HepG2 (cell line): ENCODE measurements at regions not wholly inside any gene's neighbourhood (a gene's known extent, or its start where the extent isn't known, plus 50 kb on each side); places are given as distances from the start of the nearest gene placed in this dataset.

ENCODE experiments used
- ATAC-seq: fragments of 200-7000 bp; cut with Tn5 transposase; 3 replicates; pipeline ENCODE4 v1.9.1; 2020; ENCODE audit warnings: mild to moderate bottlenecking, moderate library complexity
- BruUV-seq: library from RNA; stranded (reverse); fragments of 400-500 nt; replicated peaks from 2 replicates; lab custom pipeline; 2021; lab: Mats Ljungman, UMichigan
- CTCF ChIA-PET: fragments of 300-600 bp; formaldehyde crosslinking; extraction: SDS; loops from one replicate; lab custom pipeline; 2021; ENCODE audit warnings: low total read pairs, inconsistent platforms, low intra/inter-chr PET ratio; lab: Yijun Ruan, JAX
- POLR2A ChIA-PET: fragments of 350-600 bp; sonication (Branson Sonifier 250); formaldehyde crosslinking; loops from one replicate; lab custom pipeline; 2020; ENCODE audit warnings: antibody characterized with exemption, inconsistent platforms; lab: Yijun Ruan, JAX
- DNase-seq: peaks from one replicate; pipeline ENCODE4 v3.0.0-alpha.2; 2015; ENCODE audit warnings: low spot score
- FAIRE-seq: peaks from 3 replicates; lab custom pipeline; 2011; peaks lifted over from hg19 to GRCh38; lab: Jason Lieb, UNC
- H2AFZ ChIP-seq: one replicate; pipeline ENCODE4 v1.6.1; 2011; ENCODE audit warnings: low read length, inconsistent platforms
- H3K27ac ChIP-seq: fragments of 300-600 bp; 3 replicates; pipeline ENCODE4 v1.8.0; 2011; ENCODE audit warnings: mixed run types, mild to moderate bottlenecking, mixed read lengths, low read length, inconsistent platforms; ENCODE audit not compliant: insufficient read depth; ENCODE audit errors: extremely low read length
- H3K27me3 ChIP-seq, 2 experiments: fragments of 200-600 bp in 1 of 2; 2 replicates in 1 of 2; 3 replicates in 1 of 2; pipeline versions ENCODE4 v1.6.0 to v1.8.0; 2011; ENCODE audit warnings: low read length in 2 of 2, mild to moderate bottlenecking in 2 of 2, moderate library complexity in 2 of 2, inconsistent platforms in 1 of 2; ENCODE audit not compliant: insufficient read depth in 2 of 2, control insufficient read depth in 1 of 2
- H3K36me3 ChIP-seq, 2 experiments: fragments of 200-600 bp in 1 of 2; replicated peaks in 1 of 2; 2 replicates in 1 of 2; 3 replicates in 1 of 2; pipeline versions ENCODE4 v1.5.1 to v1.8.0; 2011; ENCODE audit warnings: low read length in 2 of 2, inconsistent platforms in 1 of 2; ENCODE audit not compliant: insufficient read depth in 2 of 2, control insufficient read depth in 1 of 2
- H3K4me1 ChIP-seq: 2 replicates; pipeline ENCODE4 v1.5.1; 2012; ENCODE audit warnings: low read length, inconsistent platforms; ENCODE audit not compliant: insufficient read depth
- H3K4me2 ChIP-seq: 2 replicates; pipeline ENCODE4 v1.6.0; 2011; ENCODE audit warnings: low read depth, low read length, inconsistent platforms
- H3K4me3 ChIP-seq, 3 experiments: fragments of 200-600 bp in 1 of 3; sonication (generic), shearing (Covaris generic) in 1 of 3; replicated peaks in 1 of 3; 2 replicates each; pipeline ENCODE4 v1.5.1; 2011 to 2016; ENCODE audit warnings: low read length in 3 of 3, inconsistent platforms in 2 of 3, low read depth in 2 of 3, mild to moderate bottlenecking in 2 of 3, control low read depth in 1 of 3, mixed read lengths in 1 of 3; ENCODE audit not compliant: insufficient read depth in 1 of 3
- H3K79me2 ChIP-seq: one replicate; pipeline ENCODE4 v1.6.1; 2011; ENCODE audit warnings: low read length, inconsistent platforms; ENCODE audit not compliant: insufficient read depth
- H3K9ac ChIP-seq: 2 replicates; pipeline ENCODE4 v1.6.0; 2011; ENCODE audit warnings: mild to moderate bottlenecking, low read depth, low read length, inconsistent platforms; ENCODE audit not compliant: insufficient read depth
- H3K9me3 ChIP-seq: 2 replicates; pipeline ENCODE4 v1.5.1; 2012; ENCODE audit warnings: mild to moderate bottlenecking, low read length
- H4K20me1 ChIP-seq: 2 replicates; pipeline ENCODE4 v1.6.0; 2011; ENCODE audit warnings: inconsistent platforms, mild to moderate bottlenecking, low read length, moderate library complexity; ENCODE audit not compliant: insufficient read depth
- BCL3 ChIP-seq: sonication (generic); formaldehyde crosslinking; IDR thresholded peaks from 2 replicates; pipeline ENCODE4 v1.5.1; 2020; ENCODE audit warnings: mild to moderate bottlenecking, missing genetic modification reagents, moderate library complexity
- CC2D1A ChIP-seq: sonication (generic); formaldehyde crosslinking; IDR thresholded peaks from 2 replicates; pipeline ENCODE4 v1.8.1; 2023; ENCODE audit warnings: mild to moderate bottlenecking, missing genetic modification reagents
- HMGA1 ChIP-seq: sonication (generic); formaldehyde crosslinking; conservative IDR thresholded peaks from 2 replicates; pipeline ENCODE4 v1.4.0; 2020; ENCODE audit warnings: missing genetic modification reagents
- HOXA3 ChIP-seq: sonication (generic); formaldehyde crosslinking; IDR thresholded peaks from 2 replicates; pipeline ENCODE4 v1.5.0; 2020; ENCODE audit warnings: missing genetic modification reagents
- MED13 ChIP-seq: sonication (generic); formaldehyde crosslinking; IDR thresholded peaks from 2 replicates; pipeline ENCODE4 v1.5.0; 2020; ENCODE audit warnings: missing genetic modification reagents
- PAWR ChIP-seq: sonication (generic); formaldehyde crosslinking; IDR thresholded peaks from 2 replicates; pipeline ENCODE4 v1.4.0; 2020; ENCODE audit warnings: missing genetic modification reagents, mild to moderate bottlenecking, borderline replicate concordance
- RAD51 ChIP-seq: fragments of 450-650 bp; IDR thresholded peaks from 2 replicates; pipeline ENCODE4 v1.6.1; 2016; ENCODE audit warnings: borderline replicate concordance
- RARG ChIP-seq: sonication (generic); formaldehyde crosslinking; IDR thresholded peaks from 2 replicates; pipeline ENCODE4 v1.4.0; 2020; ENCODE audit warnings: low read depth, mild to moderate bottlenecking, missing genetic modification reagents
- SIN3B ChIP-seq: fragments of 150-350 bp; IDR thresholded peaks from 2 replicates; pipeline ENCODE4 v1.6.1; 2014; ENCODE audit warnings: low read length
- ZNF557 ChIP-seq: sonication (generic); formaldehyde crosslinking; IDR thresholded peaks from 2 replicates; pipeline ENCODE4 v1.4.0; 2020; ENCODE audit warnings: missing genetic modification reagents
- ZNF724P ChIP-seq: sonication (generic); formaldehyde crosslinking; IDR thresholded peaks from 2 replicates; pipeline ENCODE4 v1.8.0; 2022; ENCODE audit warnings: missing genetic modification reagents, borderline replicate concordance
- ZSCAN30 ChIP-seq: sonication (generic); formaldehyde crosslinking; IDR thresholded peaks from 2 replicates; pipeline ENCODE4 v1.5.0; 2020; ENCODE audit warnings: mild to moderate bottlenecking, missing genetic modification reagents
- WGBS: methylation state at CpG from one replicate; pipeline ENCODE4 v1.1.6; 2017; ENCODE audit warnings: low lambda C conversion rate; 5-methylcytosine and 5-hydroxymethylcytosine counted together
- in situ Hi-C: cut with HindIII; loops from 2 replicates; pipeline ENCODE4 v1.10.0; 2017; ENCODE audit warnings: low pct_unique_long_range_greater_than_20kb; ENCODE audit not compliant: extremely low pct_ligation_motif_present
- intact Hi-C: fragments of 100-400 bp; cut with micrococcal nuclease; formaldehyde crosslinking; loops from one replicate; pipeline ENCODE4 v1.10.0; 2022; ENCODE audit not compliant: unreplicated experiment
- TF ChIP-seq, protein P1 (sequence below): sonication (generic); formaldehyde crosslinking; IDR thresholded peaks from 2 replicates; pipeline ENCODE4 v1.4.0; 2020; ENCODE audit warnings: missing genetic modification reagents

DNA sequence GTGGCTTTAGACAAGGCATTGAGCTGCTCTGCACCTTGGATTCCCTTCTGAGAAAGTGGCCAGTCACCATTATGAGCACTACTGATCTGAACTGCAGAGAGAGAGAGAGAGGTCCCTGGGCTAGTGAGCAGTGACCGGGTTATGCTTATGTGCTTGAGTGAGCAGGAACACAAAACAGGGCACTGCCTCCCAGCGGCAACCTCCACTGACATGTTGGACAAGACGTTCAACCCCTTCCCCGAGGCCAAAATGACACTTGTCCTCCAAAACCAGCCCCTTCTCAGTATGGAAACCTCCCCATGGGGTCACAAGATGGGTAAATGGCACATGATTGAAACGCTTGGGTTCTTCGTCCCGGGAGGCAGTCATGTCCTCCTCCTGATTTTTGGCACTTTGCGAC is 339.4 kb upstream of the ZMIZ1 start:
- POLR2A ChIA-PET, result no interaction called here
- FAIRE-seq, result no peak
- 63% methylated on average over 6 of the region's 8 CpGs for WGBS
- TF ChIP-seq RAD51 (no peak), RARG (no peak), HOXA3 (CRISPR knock-in tag) (no peak), PAWR (CRISPR knock-in tag) (no peak), SIN3B (no peak), CC2D1A (CRISPR knock-in tag) (no peak), MED13 (CRISPR knock-in tag) (no peak), ZNF557 (CRISPR knock-in tag) (no peak), BCL3 (CRISPR knock-in tag) (no peak), HMGA1 (CRISPR knock-in tag) (no peak), ZSCAN30 (CRISPR knock-in tag) (no peak), ZNF724P (CRISPR knock-in tag) (no peak)
- TF ChIP-seq, protein P1, sequence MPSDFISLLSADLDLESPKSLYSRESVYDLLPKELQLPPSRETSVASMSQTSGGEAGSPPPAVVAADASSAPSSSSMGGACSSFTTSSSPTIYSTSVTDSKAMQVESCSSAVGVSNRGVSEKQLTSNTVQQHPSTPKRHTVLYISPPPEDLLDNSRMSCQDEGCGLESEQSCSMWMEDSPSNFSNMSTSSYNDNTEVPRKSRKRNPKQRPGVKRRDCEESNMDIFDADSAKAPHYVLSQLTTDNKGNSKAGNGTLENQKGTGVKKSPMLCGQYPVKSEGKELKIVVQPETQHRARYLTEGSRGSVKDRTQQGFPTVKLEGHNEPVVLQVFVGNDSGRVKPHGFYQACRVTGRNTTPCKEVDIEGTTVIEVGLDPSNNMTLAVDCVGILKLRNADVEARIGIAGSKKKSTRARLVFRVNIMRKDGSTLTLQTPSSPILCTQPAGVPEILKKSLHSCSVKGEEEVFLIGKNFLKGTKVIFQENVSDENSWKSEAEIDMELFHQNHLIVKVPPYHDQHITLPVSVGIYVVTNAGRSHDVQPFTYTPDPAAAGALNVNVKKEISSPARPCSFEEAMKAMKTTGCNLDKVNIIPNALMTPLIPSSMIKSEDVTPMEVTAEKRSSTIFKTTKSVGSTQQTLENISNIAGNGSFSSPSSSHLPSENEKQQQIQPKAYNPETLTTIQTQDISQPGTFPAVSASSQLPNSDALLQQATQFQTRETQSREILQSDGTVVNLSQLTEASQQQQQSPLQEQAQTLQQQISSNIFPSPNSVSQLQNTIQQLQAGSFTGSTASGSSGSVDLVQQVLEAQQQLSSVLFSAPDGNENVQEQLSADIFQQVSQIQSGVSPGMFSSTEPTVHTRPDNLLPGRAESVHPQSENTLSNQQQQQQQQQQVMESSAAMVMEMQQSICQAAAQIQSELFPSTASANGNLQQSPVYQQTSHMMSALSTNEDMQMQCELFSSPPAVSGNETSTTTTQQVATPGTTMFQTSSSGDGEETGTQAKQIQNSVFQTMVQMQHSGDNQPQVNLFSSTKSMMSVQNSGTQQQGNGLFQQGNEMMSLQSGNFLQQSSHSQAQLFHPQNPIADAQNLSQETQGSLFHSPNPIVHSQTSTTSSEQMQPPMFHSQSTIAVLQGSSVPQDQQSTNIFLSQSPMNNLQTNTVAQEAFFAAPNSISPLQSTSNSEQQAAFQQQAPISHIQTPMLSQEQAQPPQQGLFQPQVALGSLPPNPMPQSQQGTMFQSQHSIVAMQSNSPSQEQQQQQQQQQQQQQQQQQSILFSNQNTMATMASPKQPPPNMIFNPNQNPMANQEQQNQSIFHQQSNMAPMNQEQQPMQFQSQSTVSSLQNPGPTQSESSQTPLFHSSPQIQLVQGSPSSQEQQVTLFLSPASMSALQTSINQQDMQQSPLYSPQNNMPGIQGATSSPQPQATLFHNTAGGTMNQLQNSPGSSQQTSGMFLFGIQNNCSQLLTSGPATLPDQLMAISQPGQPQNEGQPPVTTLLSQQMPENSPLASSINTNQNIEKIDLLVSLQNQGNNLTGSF (CRISPR knock-in tag), result no peak

More for the DNA sequence above, 339.4 kb upstream of the ZMIZ1 start:
- Histone ChIP-seq H3K4me3 (no peak overlapping the region), H2AFZ (no peak overlapping the region), H3K9me3 (no peaks in the 10 kb centered on the region), H3K27ac (no peak overlapping the region), H4K20me1 (no peaks in the 10 kb centered on the region), H3K79me2 (no peaks in the 10 kb centered on the region), H3K4me1 (no peaks in the 10 kb centered on the region), H3K9ac (no peak overlapping the region), H3K27me3 (peaks cover 0 to 3% of the 10 kb centered on the region in 2 experiments; a peak in 2 of 5 replicates), H3K4me2 (no peak overlapping the region), H3K36me3 (no peaks in the 10 kb centered on the region)
- BruUV-seq, result no TSS peak
- in situ Hi-C loops, result no loop called here
- CTCF ChIA-PET, result no interaction called here
- no peak for ATAC-seq
- DNase-seq, result no peak
- intact Hi-C loops, result no loop called here
